Skeletal muscle tissue (tissue), 3 donors: ENCODE measurements at regions not wholly inside any gene's neighbourhood (a gene's known extent, or its start where the extent isn't known, plus 50 kb on each side); places are given as distances from the start of the nearest gene placed in this dataset.
"Not testable (repeated sequence)": the region's sequence is repeated elsewhere in the genome, so short reads cannot be mapped to it uniquely, and the experiment has no call there.

ENCODE experiments used
- H3K27ac ChIP-seq: one replicate; pipeline ENCODE4 v1.7.0; 2013; ENCODE audit warnings: mild to moderate bottlenecking, low read depth, low read length, inconsistent platforms
- H3K27me3 ChIP-seq, 3 donors: one replicate each; pipeline ENCODE4 v1.7.0; 2013; ENCODE audit warnings: low read length in 3 of 3; ENCODE audit not compliant: control insufficient read depth in 3 of 3, insufficient read depth in 3 of 3
- H3K36me3 ChIP-seq, 3 donors: one replicate each; pipeline ENCODE4 v1.7.0; 2013; ENCODE audit warnings: low read length in 3 of 3; ENCODE audit not compliant: control insufficient read depth in 3 of 3, insufficient read depth in 3 of 3
- H3K4me1 ChIP-seq, 3 donors: one replicate each; pipeline ENCODE4 v1.7.0; 2013; ENCODE audit warnings: low read length in 3 of 3, mild to moderate bottlenecking in 3 of 3; ENCODE audit not compliant: control insufficient read depth in 3 of 3, insufficient read depth in 3 of 3
- H3K4me3 ChIP-seq, 3 donors: one replicate each; pipeline ENCODE4 v1.7.0; 2013; ENCODE audit warnings: low read length in 3 of 3
- H3K9ac ChIP-seq, 3 donors: one replicate each; pipeline ENCODE4 v1.7.0; 2013; ENCODE audit warnings: low read length in 3 of 3, mild to moderate bottlenecking in 3 of 3, moderate library complexity in 2 of 3, low read depth in 1 of 3
- H3K9me3 ChIP-seq, 3 donors: one replicate each; pipeline ENCODE4 v1.7.0; 2013; ENCODE audit warnings: low read length in 3 of 3; ENCODE audit not compliant: control insufficient read depth in 3 of 3
- donor health status: Osteomylitis.

DNA sequence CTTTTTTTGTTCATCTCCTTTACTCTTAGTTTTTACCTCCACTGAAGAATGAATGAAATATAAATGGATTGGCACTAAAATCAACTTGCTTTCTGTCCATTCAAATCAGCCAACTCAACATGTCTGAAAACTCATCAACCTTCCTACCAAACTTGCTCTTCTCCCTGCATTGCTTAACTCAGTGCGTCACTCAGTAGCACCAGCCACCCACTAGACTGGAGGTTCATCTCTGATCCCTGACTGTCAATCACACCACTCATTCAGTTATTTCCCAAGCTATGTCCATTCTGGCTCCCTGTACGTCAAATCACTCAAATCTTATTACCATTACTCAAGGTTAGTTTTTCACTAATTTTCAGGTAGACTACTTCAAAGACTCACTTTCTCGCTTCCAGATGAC is 75.2 kb upstream of the RBMS1 start:
- Histone ChIP-seq H3K4me1 (peaks cover 0 to 6% (median 5%) of the 10 kb centered on the region in 3 donors), H3K27ac (no peak overlapping the region), H3K27me3 (no peaks in the 10 kb centered on the region), H3K36me3 (no peaks in the 10 kb centered on the region), H3K9me3 (no peaks in the 10 kb centered on the region), H3K4me3 (no peak overlapping the region), H3K9ac (no peak overlapping the region)

- H3K9me3 ChIP-seq: no peaks in the 10 kb centered on the region
- no peaks in the 10 kb centered on the region for H3K4me1 ChIP-seq
- no peaks in the 10 kb centered on the region for H3K36me3 ChIP-seq
- no peak overlapping the region for H3K4me3 ChIP-seq
- no peak overlapping the region for H3K27ac ChIP-seq
- H3K27me3 ChIP-seq: no peaks in the 10 kb centered on the region
- H3K9ac ChIP-seq: no peak overlapping the region
Observed at GRCh38 chr2:160570376-160570775, 76.8 kb upstream of the RBMS1 start.

DNA sequence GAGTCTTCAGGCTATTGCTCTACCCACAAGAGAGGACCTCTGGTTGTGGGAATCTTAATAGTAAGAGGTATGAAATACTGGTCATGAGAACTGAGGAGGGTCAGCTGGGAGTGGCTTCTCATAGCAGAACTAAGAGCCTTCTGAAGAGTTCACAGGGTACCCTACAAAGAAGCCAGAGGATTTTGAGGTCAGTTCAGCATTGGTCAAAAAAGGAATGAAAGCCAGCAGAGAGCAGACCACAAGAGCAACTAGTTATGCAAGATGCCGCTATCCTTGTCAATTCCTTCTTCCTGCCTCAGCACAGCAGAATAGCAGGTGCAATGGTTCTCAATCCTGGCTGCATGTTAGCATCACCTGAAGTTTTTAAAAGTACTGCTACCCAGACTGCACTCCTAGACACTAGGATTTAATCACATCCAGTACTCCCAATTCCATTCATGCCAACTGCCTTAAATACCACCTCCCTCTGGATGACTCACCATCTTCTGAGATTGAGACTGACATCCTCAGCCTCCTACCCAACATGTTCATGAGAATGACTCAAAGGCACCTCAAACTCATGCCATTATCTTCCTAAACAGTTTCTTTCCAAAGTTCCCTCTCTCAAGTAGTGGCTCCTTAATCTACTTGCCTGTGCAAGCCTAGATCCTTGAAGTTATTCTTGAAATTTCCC is 81.0 kb upstream of the RBMS1 start:
- Histone ChIP-seq H3K9me3 (no peaks in the 10 kb centered on the region), H3K4me3 (no peak overlapping the region), H3K36me3 (no peaks in the 10 kb centered on the region), H3K27ac (no peak overlapping the region), H3K4me1 (no peaks in the 10 kb centered on the region), H3K27me3 (no peaks in the 10 kb centered on the region), H3K9ac (no peak overlapping the region)

- H3K27me3 ChIP-seq: no peaks in the 10 kb centered on the region
- no peaks in the 10 kb centered on the region for H3K9me3 ChIP-seq
- H3K4me1 ChIP-seq: no peaks in the 10 kb centered on the region
- H3K27ac ChIP-seq: no peak overlapping the region
- no peak overlapping the region for H3K9ac ChIP-seq
- H3K4me3 ChIP-seq: no peak overlapping the region
- no peaks in the 10 kb centered on the region for H3K36me3 ChIP-seq
Observed at GRCh38 chr2:160575368-160575767, 81.8 kb upstream of the RBMS1 start.

GRCh38 chr2:160576054-160576499 is 82.5 kb upstream of the RBMS1 start:
- Histone ChIP-seq H3K4me1 (no peaks in the 10 kb centered on the region), H3K4me3 (no peak overlapping the region), H3K36me3 (no peaks in the 10 kb centered on the region), H3K9ac (no peak overlapping the region), H3K9me3 (no peaks in the 10 kb centered on the region), H3K27me3 (no peaks in the 10 kb centered on the region), H3K27ac (no peak overlapping the region)

DNA sequence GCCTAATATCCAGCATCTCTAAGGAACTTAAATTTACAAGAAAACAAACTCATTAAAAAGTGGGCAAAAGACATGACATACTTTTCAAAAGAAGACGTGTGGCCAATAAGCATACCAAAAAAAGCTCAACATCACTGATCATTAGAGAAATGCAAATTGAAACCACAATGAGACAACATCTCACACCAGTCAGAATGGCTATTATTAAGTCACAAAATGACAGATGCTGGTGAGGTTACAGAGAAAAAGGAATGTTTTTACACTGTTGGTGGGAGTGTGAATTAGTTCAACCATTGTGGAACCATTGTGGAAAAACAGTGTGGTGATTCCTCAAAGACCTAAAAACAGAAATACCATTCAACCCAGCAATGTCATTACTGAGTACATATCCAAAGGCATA is 83.5 kb upstream of the RBMS1 start:
- H3K9me3 ChIP-seq, H3K27ac ChIP-seq, H3K9ac ChIP-seq, H3K36me3 ChIP-seq, H3K4me3 ChIP-seq, H3K4me1 ChIP-seq, H3K27me3 ChIP-seq: not testable (repeated sequence)

DNA sequence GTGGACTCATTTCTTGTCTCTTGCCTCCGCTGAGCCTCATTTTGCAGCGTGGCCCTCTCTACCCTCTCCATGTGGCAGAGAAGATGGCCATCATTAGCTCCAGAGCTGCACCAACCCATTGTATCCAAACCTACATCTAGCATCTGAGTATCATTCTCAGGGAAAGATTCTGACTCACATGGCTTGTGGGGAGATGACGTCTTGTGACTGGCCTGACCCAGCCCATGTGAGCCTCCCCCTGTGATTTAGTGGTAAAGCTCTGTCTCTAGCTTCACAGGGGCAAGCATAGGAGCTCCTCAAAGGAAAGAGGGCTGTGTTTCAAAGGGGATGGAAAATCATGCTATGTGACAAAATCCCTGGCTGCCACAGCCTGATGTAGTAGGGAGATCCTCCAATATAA is 87.4 kb upstream of the RBMS1 start:
- H3K4me1 ChIP-seq: peaks cover 14 to 19% (median 15%) of the 10 kb centered on the region in 3 donors
- no peak overlapping the region for H3K9ac ChIP-seq
- no peaks in the 10 kb centered on the region for H3K9me3 ChIP-seq
- H3K36me3 ChIP-seq: no peaks in the 10 kb centered on the region
- no peaks in the 10 kb centered on the region for H3K27me3 ChIP-seq
- no peak overlapping the region for H3K4me3 ChIP-seq
- H3K27ac ChIP-seq: no peak overlapping the region

- Histone ChIP-seq H3K27me3 (no peaks in the 10 kb centered on the region), H3K9ac (no peak overlapping the region), H3K27ac (no peak overlapping the region), H3K36me3 (no peaks in the 10 kb centered on the region), H3K9me3 (no peaks in the 10 kb centered on the region), H3K4me1 (peaks cover 14 to 19% (median 15%) of the 10 kb centered on the region in 3 donors), H3K4me3 (no peak overlapping the region)
Observed at GRCh38 chr2:160581448-160581847, 87.8 kb upstream of the RBMS1 start.

- H3K9ac ChIP-seq: no peak overlapping the region
- H3K4me1 ChIP-seq: peaks cover 14 to 19% (median 15%) of the 10 kb centered on the region in 3 donors
- no peak overlapping the region for H3K27ac ChIP-seq
- H3K27me3 ChIP-seq: no peaks in the 10 kb centered on the region
- no peaks in the 10 kb centered on the region for H3K36me3 ChIP-seq
- no peaks in the 10 kb centered on the region for H3K9me3 ChIP-seq
- H3K4me3 ChIP-seq: no peak overlapping the region
Observed at GRCh38 chr2:160582081-160582480, 88.5 kb upstream of the RBMS1 start.

DNA sequence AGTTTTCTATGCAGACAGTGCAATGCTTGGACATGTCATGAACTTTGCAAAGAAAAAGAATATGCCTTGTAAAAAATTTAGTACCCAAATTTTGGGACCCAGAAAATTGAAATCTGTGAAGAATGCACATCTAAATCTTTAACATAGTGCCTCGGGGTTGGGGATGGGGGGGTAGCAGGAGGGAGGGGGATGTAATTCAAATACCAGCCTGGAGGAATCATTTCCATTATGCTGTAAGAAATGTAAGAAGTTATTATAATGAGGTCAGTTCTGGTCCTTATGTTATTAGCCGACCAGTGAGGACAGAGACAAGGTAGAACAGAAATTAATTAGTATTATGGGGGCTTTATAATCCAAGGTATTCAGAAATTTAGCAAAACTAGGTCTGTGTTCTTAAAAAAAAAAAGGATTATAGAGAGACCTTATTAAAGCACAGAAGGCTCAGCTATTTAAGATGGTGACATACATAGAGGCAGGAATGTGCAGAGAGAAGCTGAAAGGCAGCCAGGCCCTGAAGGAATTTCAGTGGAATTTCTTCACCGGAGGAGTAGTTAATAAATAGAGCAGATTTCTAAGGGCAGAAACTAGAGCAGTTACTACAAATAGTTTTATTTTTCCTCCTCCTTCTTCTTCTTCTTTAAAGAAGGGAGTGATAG is 89.0 kb upstream of the RBMS1 start:
- peak overlapping the region in 1 of 3 donors; percentile 3 for H3K9ac ChIP-seq
- H3K4me1 ChIP-seq: peaks cover 14 to 19% (median 15%) of the 10 kb centered on the region in 3 donors
- no peaks in the 10 kb centered on the region for H3K27me3 ChIP-seq
- peak overlapping the region; percentile 34 for H3K27ac ChIP-seq
- no peaks in the 10 kb centered on the region for H3K36me3 ChIP-seq
- H3K9me3 ChIP-seq: no peaks in the 10 kb centered on the region
- peak overlapping the region in 1 of 3 donors; percentile 2 for H3K4me3 ChIP-seq
